ENCODE measurements at regions not wholly inside any gene's neighbourhood (a gene's known extent, or its start where the extent isn't known, plus 50 kb on each side); places are given as distances from the start of the nearest gene placed in this dataset.

- H3K36me3 ChIP-seq (ENCODE audit: control insufficient read depth, insufficient read depth, low read length) = no peaks in the 10 kb centered on the region
- no TSS peak for BruUV-seq (replicated peaks)
- no peak overlapping the region for H3K4me2 ChIP-seq (ENCODE audit: low read depth, low read length)
- no peak overlapping the region for H2AFZ ChIP-seq (replicated peaks; ENCODE audit: low read length, poor library complexity)
- no peaks in the 10 kb centered on the region for H4K20me1 ChIP-seq (ENCODE audit: insufficient read depth, low read length)
- H3K23ac ChIP-seq (ENCODE audit: low read depth, low read length) = no peak overlapping the region
- WGBS, 2 experiments (ENCODE audit: extremely low coverage in 2 of 2, insufficient read length in 1 of 2) = no CpG with 5 or more reads among the region's 2 CpGs
- TF ChIP-seq MXI1 (IDR thresholded peaks at IDR 0.05; ENCODE audit: borderline replicate concordance, low read depth, low read length) (no peak), FOS (IDR thresholded peaks at IDR 0.05; ENCODE audit: low read depth, low read length) (no peak), RAD21 (IDR thresholded peaks at IDR 0.05; ENCODE audit: low read length) (peak; percentile 76), SMC3 (IDR thresholded peaks at IDR 0.05; ENCODE audit: low read depth, low read length) (peak; percentile 71)
- TF ChIP-seq, protein P1, sequence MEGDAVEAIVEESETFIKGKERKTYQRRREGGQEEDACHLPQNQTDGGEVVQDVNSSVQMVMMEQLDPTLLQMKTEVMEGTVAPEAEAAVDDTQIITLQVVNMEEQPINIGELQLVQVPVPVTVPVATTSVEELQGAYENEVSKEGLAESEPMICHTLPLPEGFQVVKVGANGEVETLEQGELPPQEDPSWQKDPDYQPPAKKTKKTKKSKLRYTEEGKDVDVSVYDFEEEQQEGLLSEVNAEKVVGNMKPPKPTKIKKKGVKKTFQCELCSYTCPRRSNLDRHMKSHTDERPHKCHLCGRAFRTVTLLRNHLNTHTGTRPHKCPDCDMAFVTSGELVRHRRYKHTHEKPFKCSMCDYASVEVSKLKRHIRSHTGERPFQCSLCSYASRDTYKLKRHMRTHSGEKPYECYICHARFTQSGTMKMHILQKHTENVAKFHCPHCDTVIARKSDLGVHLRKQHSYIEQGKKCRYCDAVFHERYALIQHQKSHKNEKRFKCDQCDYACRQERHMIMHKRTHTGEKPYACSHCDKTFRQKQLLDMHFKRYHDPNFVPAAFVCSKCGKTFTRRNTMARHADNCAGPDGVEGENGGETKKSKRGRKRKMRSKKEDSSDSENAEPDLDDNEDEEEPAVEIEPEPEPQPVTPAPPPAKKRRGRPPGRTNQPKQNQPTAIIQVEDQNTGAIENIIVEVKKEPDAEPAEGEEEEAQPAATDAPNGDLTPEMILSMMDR (conservative IDR thresholded peaks at IDR 0.05; ENCODE audit: low read depth, low read length) = peak; percentile 65
- intact Hi-C loops (cut with micrococcal nuclease) (loop anchor here (1.0 to 5.0 kb wide), 3 partner anchors 170 to 772 kb away; no protein-coding TSS in a partner anchor), in situ Hi-C loops (cut with MboI; ENCODE audit: low sequenced_read_pairs) (loop anchor here (5.0 kb wide), 1 partner anchor 530 kb away; no protein-coding TSS in a partner anchor), dilution Hi-C loops (cut with HindIII; ENCODE audit: low sequenced_read_pairs, unreplicated experiment) (loop anchor here (25.0 kb wide), 1 partner anchor 535 kb away; no protein-coding TSS in a partner anchor)
- H4K8ac ChIP-seq (ENCODE audit: low read depth in 2 of 2, low read length in 2 of 2) = no peak overlapping the region
- no peak overlapping the region for H3K18ac ChIP-seq (ENCODE audit: low read depth, low read length)
- H3K9me1 ChIP-seq (ENCODE audit: insufficient read depth, low read length) = no peaks in the 10 kb centered on the region
- no peak overlapping the region for H3K56ac ChIP-seq (ENCODE audit: extremely low read depth, insufficient read depth, low read length)
- DNase-seq = peak; percentile 56
- no peak overlapping the region for H2BK120ac ChIP-seq (ENCODE audit: low read depth, low read length)
- H3K4ac ChIP-seq (ENCODE audit: low read depth, low read length) = no peak overlapping the region
- no peaks in the 10 kb centered on the region for H3K4me1 ChIP-seq (ENCODE audit: control insufficient read depth, insufficient read depth, low read length)
- no peak overlapping the region for H2AK9ac ChIP-seq (replicated peaks; ENCODE audit: low read depth, low read length, poor library complexity)
- CTCF ChIA-PET = interaction anchor here (0.7 to 1.8 kb wide), 9 partner anchors 9 to 710 kb away, joined by 3 to 11 read pairs (median 3); no protein-coding TSS in a partner anchor
- no peaks in the 10 kb centered on the region for H3K9me3 ChIP-seq (ENCODE audit: control insufficient read depth, insufficient read depth, low read length)
- H3K14ac ChIP-seq (replicated peaks; ENCODE audit: low read depth, low read length) = no peak overlapping the region
- H3K4me3 ChIP-seq (ENCODE audit: insufficient read depth, low read depth, low read length) = no peak overlapping the region
- ATAC-seq (ENCODE audit: low read depth) = peak; percentile 54; the same call in 1 of the 2 replicates
- H2BK5ac ChIP-seq (ENCODE audit: low read depth, low read length, poor library complexity, severe bottlenecking) = no peak overlapping the region
- no peaks in the 10 kb centered on the region for H3K27me3 ChIP-seq (ENCODE audit: control insufficient read depth, insufficient read depth, low read length)
- no peak overlapping the region for H2BK20ac ChIP-seq (ENCODE audit: low read depth, low read length)
- H3K27ac ChIP-seq (ENCODE audit: insufficient read depth, low read length) = no peak overlapping the region
- no peak overlapping the region for H2BK15ac ChIP-seq (ENCODE audit: low read depth, low read length)
- H2AK5ac ChIP-seq (ENCODE audit: low read depth, low read length) = no peak overlapping the region
- H3K9ac ChIP-seq (ENCODE audit: low read depth, low read length) = no peak overlapping the region
- no peak overlapping the region for H4K5ac ChIP-seq (ENCODE audit: low read depth, low read length)
- POLR2A ChIA-PET (ENCODE audit: unreplicated experiment) = no interaction called here
- no peak overlapping the region for H4K91ac ChIP-seq (ENCODE audit: insufficient read depth, low read depth, low read length)
- H3K79me1 ChIP-seq (ENCODE audit: low read depth in 1 of 2, low read length in 2 of 2) = no peaks in the 10 kb centered on the region
Measured at GRCh38 chr12:77152623-77153193, 87.3 kb upstream of the E2F7 start.

All from IMR-90 (cell line).